HG03460 (cell line): ENCODE measurements at regions not wholly inside any gene's neighbourhood (a gene's known extent, or its start where the extent isn't known, plus 50 kb on each side); places are given as distances from the start of the nearest gene placed in this dataset.

ENCODE experiments used
- ATAC-seq: cut with Tn5 transposase; IDR thresholded peaks from one replicate; pipeline ENCODE4 v1.9.1; 2021; ENCODE audit not compliant: unreplicated experiment

DNA sequence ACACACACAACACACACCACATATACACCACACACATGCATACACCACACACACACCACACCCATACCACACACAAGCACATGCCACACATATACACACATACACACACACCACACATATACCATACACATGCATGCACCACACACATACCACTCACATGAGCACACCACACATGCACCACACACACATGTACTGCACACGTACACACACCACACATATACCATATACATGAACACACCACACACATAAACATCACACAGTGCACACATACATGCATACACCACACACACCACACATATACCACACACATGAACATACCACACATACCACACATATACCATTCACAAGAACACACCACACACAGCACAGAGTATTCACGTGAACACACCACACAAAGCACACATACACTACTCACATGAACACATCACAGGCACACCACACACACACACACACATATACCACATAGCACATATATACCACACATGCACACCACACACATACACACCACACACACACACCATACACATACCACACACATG lies 219.9 kb upstream of the RAB6C start:
- no peak for ATAC-seq

DNA sequence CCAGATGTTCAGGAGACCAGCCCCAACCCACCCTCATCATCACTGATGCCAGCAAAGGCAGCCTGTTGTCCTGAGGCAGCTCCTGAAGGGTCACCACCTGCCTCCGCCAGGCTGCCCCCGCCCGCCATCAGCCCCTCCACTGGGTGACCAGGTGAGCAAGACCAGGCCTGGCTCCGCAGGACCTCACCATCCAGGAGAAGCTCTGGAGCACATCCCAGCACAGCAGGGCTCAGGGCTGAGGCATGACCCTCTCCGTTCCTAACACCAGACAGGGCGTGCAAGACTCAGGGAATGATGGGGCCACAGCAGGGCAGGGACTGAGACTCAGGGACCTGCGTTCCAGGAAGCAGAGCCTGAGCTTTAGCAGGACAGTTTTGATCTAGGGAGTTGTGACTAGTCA lies 218.8 kb upstream of the RAB6C start:
- no peak for ATAC-seq

GRCh38 chr2:129761569-129762021 lies 217.9 kb upstream of the RAB6C start:
- no peak for ATAC-seq

DNA sequence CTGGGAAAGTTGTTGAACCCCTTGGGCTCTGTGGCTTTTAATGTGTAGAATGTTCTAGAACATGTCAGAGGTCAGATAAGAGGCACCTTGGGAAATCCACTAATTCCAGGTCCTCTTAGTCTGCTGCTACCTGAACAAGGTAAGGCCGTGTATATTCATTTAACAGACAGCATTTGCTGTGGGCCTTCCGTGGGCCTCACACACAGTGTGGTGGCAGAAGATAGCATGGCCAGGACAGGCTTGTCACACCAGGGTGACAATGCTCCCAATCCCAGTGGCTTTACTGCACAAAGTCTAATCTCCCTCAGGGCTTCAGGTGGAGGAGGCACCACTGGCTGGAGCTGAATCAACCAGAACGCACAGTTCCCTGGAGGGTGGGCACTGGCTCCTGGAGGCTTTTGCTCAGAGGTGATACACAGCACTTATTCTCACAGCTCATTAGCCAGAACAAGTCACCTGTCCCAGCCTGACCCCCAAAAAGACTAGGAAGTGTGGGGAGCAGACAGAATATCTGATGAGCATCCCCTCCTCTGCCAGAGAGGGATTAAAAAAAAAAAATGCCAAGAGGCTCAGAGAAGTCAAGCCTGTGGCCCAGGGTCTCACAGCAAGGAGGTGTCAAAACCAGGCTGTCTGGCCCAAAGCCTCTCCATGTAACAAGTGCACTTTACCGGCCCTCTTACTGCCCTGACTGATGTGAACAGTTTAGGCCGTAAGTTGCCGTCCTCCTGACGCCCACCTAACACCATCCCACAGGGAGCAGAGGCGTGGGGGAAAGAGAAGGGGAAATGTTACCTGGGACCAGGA lies 216.9 kb upstream of the RAB6C start:
- no peak for ATAC-seq

GRCh38 chr2:129763190-129763846 lies 216.1 kb upstream of the RAB6C start:
- ATAC-seq, result no peak

- ATAC-seq, result no peak
Observed at GRCh38 chr2:129763966-129764365, 215.5 kb upstream of the RAB6C start.

GRCh38 chr2:129764376-129765325 lies 214.8 kb upstream of the RAB6C start:
- ATAC-seq, result no peak

DNA sequence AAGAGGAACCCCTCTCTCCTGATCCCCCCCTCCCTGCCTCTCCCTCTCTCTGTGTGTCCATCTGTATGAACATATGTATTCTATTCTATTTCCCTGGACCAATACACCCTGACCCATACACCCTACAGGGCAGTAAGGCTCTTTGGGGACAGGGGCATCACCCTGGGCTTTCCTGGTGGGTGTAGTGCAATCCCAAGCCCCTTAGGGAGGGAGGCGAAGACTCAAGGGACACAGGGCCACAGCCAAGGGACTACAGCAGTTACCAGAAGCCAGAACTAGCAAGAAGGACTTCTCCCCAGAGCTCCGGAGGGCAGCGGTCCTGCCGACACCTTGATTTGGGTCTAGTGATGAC lies 214.2 kb upstream of the RAB6C start:
- no peak for ATAC-seq

GRCh38 chr2:129765678-129766351 lies 213.7 kb upstream of the RAB6C start:
- ATAC-seq, result no peak

- no peak for ATAC-seq
Observed at GRCh38 chr2:129766374-129766993, 213.0 kb upstream of the RAB6C start.

DNA sequence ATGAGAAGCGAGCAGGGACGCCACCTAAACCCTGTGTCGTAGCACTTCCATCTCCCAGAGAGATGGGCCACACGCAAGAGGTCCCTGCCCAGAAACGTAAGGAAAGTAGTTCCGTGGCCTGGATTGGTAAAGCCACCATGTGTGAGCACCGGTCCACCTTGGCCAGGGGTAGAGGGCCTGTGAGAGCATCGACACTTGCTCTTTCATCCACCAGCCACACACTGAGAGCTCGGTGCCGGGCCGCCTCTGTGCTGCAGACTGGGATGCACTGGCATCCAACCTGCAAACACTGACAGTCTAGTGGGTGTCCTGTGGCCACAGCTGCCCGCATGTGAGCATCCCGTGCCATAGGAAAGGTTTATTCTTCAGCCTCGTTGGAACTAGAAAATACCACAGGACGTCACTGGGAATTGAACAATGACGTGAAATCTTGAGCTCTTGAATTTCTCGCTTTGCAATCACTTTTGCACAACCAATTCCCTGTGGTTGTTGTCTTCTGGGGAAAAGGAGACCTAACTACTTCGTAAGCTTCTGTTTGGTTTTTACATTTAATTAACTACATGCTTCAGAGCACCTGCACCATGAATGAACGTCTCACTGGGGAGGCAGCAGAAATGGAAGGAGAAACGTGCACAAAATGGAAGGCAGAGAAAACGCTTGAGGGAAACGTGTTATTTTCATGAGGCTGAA lies 212.0 kb upstream of the RAB6C start:
- ATAC-seq, result no peak

GRCh38 chr2:129768036-129768386 lies 211.5 kb upstream of the RAB6C start:
- no peak for ATAC-seq

DNA sequence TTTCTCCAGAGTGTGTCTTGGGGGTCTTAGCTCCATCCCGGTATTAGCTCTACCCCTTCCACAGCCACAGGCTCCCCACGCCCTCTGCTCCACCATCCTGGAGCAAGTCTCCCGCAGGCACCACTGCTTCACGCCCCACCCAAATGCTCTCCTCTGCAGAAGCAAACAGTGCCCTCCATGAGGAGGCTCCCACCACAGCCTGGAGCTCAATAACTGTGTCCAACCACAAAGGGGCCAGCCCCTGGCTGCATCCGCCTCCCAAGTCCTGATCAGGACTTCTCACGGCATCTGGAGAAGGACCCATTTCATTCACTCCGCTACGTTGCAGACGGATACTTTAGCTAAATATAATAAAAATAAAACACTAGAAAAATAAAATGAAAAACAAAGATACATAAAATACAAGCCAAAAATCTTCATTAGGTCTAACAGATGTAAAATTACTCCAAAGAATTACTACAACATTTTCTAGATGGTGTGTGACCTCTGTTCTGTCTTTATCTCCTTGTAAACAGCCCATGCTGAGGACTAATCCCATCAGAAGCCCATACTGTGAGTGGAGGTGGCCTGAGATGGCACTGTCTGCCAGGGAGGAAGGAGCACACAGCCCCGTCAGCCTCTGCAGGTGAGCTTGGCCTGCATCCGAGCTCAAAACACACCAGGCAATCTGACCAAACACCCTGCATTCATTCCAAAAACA lies 210.8 kb upstream of the RAB6C start:
- ATAC-seq, result no peak

DNA sequence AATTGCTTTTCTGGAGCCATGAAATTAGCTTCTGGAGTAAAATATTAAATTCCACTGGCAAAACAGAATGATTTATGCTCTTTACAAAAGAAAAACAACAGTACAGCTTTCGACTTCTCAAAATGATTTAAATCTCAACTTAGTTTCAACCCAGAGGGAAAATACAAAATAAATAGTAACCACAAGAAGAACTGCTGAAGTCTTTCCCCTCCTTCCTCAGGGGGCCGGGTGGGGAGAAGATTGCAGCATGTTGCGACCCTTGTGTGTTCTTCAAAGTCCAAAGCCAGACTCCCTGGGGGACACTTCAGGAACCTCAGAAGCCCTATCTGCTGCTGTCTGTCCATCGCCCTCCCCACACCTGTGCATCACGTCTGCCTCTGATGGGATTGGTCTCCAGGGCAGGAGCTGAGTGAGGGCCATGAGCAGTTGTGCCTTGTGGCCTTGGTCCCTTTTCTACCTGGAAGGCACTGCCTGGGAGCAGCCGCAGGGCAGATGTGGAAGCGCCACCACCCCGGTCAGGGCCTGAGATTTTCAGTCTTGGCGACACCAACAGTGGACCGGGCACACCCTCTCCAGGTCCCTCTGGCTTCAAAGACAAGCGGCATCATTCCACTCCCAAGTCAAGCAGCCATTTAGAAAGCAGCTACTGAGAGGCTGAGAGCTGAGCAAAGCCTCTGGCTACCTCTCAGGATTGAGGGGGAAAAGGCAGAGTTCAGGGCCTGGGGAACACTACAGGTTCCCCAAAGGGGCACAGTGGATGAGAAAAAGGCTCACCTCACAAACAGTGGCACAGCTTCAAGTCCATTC lies 210.1 kb upstream of the RAB6C start:
- no peak for ATAC-seq

- no peak for ATAC-seq
Observed at GRCh38 chr2:129771418-129772189, 207.9 kb upstream of the RAB6C start.

DNA sequence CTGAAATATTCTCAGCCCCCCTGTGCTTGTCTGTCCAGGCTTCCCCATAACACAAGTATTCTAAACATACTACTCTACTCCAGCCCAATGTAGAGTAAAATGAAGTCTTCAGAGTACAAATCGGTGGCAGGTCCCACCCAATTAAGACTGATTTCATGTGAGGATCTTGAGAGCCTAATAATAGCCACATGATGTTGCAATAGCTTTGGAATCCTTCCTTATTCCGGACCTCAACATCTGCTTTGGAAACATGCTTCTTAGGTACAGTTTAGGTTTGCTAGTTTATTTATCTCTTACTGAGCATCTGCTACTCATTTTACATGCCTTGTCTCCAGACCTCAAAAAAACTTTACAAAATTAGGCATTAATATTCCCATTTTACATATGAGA lies 207.3 kb upstream of the RAB6C start:
- no peak for ATAC-seq

DNA sequence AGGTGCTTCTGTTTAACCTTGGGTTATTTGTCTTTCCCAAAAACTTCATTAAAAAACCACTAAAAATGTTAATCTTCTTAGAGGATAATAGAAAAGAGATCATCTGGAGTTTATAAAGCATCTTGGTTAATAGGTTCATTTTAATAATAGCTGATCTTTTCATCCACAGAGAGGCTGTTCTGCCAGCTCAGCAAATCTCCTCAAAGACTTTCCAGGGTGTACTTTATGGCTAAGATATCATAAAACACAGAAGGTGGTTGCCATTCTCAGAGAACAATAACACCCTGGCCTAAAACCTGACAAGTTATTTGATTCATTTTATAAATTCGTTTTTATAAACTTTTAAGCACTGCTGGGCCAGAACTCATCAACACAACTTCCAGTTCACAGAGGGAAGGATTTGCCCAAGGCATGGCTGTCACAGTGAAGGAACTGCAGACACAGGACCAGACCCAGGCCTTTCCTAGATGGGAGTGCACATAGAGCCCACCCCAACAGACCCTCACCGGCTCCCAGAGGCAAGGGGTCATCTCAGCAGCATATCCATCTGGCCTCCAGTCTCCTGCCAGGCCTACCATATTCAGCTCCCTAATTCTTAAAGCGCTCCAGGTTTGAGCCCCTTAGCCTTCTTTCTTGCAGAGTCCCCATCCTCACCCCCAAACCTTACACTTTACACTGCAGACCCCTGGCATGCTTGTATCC lies 203.4 kb upstream of the RAB6C start:
- ATAC-seq, result no peak
